OCI-LY1 (cell line): ENCODE measurements at regions not wholly inside any gene's neighbourhood (a gene's known extent, or its start where the extent isn't known, plus 50 kb on each side); places are given as distances from the start of the nearest gene placed in this dataset.

Experiments
- H2AFZ ChIP-seq: fragments of 200-600 bp; sonication (generic), shearing (Covaris generic); 2 replicates; pipeline ENCODE4 v1.6.0; 2014; ENCODE audit warnings: antibody characterized with exemption, mild to moderate bottlenecking, low read length
- H3F3A ChIP-seq: fragments of 200-600 bp; sonication (generic), shearing (Covaris generic); 2 replicates; pipeline ENCODE4 v1.6.0; 2014; ENCODE audit warnings: mild to moderate bottlenecking, antibody characterized with exemption, low read length, moderate library complexity; ENCODE audit not compliant: insufficient read depth
- H3K27ac ChIP-seq: fragments of 200-600 bp; sonication (generic); 2 replicates; pipeline ENCODE4 v1.5.1; 2014; ENCODE audit warnings: low read length, mixed run types, mild to moderate bottlenecking, low read depth; ENCODE audit not compliant: poor library complexity, severe bottlenecking
- H3K27me3 ChIP-seq: fragments of 200-600 bp; sonication (generic); 2 replicates; pipeline ENCODE4 v1.6.0; 2014; ENCODE audit warnings: antibody characterized with exemption, mild to moderate bottlenecking, low read length, moderate library complexity; ENCODE audit not compliant: insufficient read depth
- H3K36me3 ChIP-seq: fragments of 200-600 bp; sonication (generic); 2 replicates; pipeline ENCODE4 v1.6.1; 2014; ENCODE audit warnings: mild to moderate bottlenecking, antibody characterized with exemption, low read length, moderate library complexity, mixed read lengths; ENCODE audit not compliant: insufficient read depth
- H3K4me1 ChIP-seq: fragments of 200-600 bp; sonication (generic); 2 replicates; pipeline ENCODE4 v1.5.1; 2014; ENCODE audit warnings: mild to moderate bottlenecking, low read length, moderate library complexity; ENCODE audit not compliant: insufficient read depth, severe bottlenecking
- H3K4me2 ChIP-seq: fragments of 200-600 bp; sonication (generic), shearing (Covaris generic); 2 replicates; pipeline ENCODE4 v1.6.1; 2014; ENCODE audit warnings: low read length
- H3K4me3 ChIP-seq: fragments of 200-600 bp; sonication (generic); 2 replicates; pipeline ENCODE4 v1.5.1; 2014; ENCODE audit warnings: low read length, low read depth, mild to moderate bottlenecking, mixed read lengths; ENCODE audit not compliant: poor library complexity, severe bottlenecking
- H3K79me2 ChIP-seq: fragments of 200-600 bp; shearing (Covaris generic); 2 replicates; pipeline ENCODE4 v1.6.1; 2016; ENCODE audit warnings: mixed run types, low read length, mixed read lengths; ENCODE audit not compliant: insufficient read depth
- H3K9ac ChIP-seq: fragments of 200-600 bp; sonication (generic), shearing (Covaris generic); 2 replicates; pipeline ENCODE4 v1.6.1; 2014; ENCODE audit warnings: mild to moderate bottlenecking, low read length, mixed read lengths
- H3K9me2 ChIP-seq: fragments of 200-600 bp; sonication (generic), shearing (Covaris generic); 2 replicates; pipeline ENCODE4 v1.6.1; 2014; ENCODE audit warnings: low read depth, mild to moderate bottlenecking, low read length, mixed read lengths
- H3K9me3 ChIP-seq: fragments of 200-600 bp; shearing (Covaris generic); 2 replicates; pipeline ENCODE4 v1.6.1; 2014; ENCODE audit warnings: low read length, mixed read lengths
- H4K20me1 ChIP-seq: fragments of 200-600 bp; sonication (generic), shearing (Covaris generic); 2 replicates; pipeline ENCODE4 v1.6.0; 2016; ENCODE audit warnings: mild to moderate bottlenecking, low read length; ENCODE audit not compliant: insufficient read depth
- CTCF ChIP-seq: fragments of 200-600 bp; sonication (generic), shearing (Covaris generic); IDR thresholded peaks from 2 replicates; pipeline ENCODE4 v1.5.1; 2017; ENCODE audit warnings: mild to moderate bottlenecking, antibody characterized with exemption, low read length, moderate library complexity, mixed read lengths
- EZH2 ChIP-seq: fragments of 200-600 bp; sonication (generic), shearing (Covaris generic); IDR thresholded peaks from 2 replicates; pipeline ENCODE4 v1.8.0; 2017; ENCODE audit warnings: borderline replicate concordance, mixed run types, mild to moderate bottlenecking, antibody characterized with exemption, low read length, moderate library complexity, mixed read lengths

GRCh38 chr13:80753866-80754265 is 412.9 kb upstream of the SPRY2 start:
- no peaks in the 10 kb centered on the region for H3K9me3 ChIP-seq
- no peak overlapping the region for H3K4me3 ChIP-seq
- TF ChIP-seq EZH2 (no peak), CTCF (no peak)
- no peak overlapping the region for H3K9ac ChIP-seq
- H4K20me1 ChIP-seq = no peaks in the 10 kb centered on the region
- no peaks in the 10 kb centered on the region for H3K4me1 ChIP-seq
- H3K4me2 ChIP-seq = no peak overlapping the region
- H2AFZ ChIP-seq = no peak overlapping the region
- H3K27me3 ChIP-seq = no peaks in the 10 kb centered on the region
- H3K27ac ChIP-seq = no peak overlapping the region
- H3K9me2 ChIP-seq = no peaks in the 10 kb centered on the region
- H3K36me3 ChIP-seq = no peaks in the 10 kb centered on the region
- no peaks in the 10 kb centered on the region for H3F3A ChIP-seq
- no peaks in the 10 kb centered on the region for H3K79me2 ChIP-seq

GRCh38 chr13:80751854-80752253 is 410.9 kb upstream of the SPRY2 start:
- Histone ChIP-seq H2AFZ (no peak overlapping the region), H3K4me3 (no peak overlapping the region), H3K4me1 (no peaks in the 10 kb centered on the region), H3K4me2 (no peak overlapping the region), H3K79me2 (no peaks in the 10 kb centered on the region), H3K36me3 (no peaks in the 10 kb centered on the region), H4K20me1 (no peaks in the 10 kb centered on the region), H3K9ac (no peak overlapping the region), H3K27ac (no peak overlapping the region), H3F3A (no peaks in the 10 kb centered on the region), H3K27me3 (no peaks in the 10 kb centered on the region), H3K9me3 (no peaks in the 10 kb centered on the region), H3K9me2 (no peaks in the 10 kb centered on the region)
- TF ChIP-seq CTCF (no peak), EZH2 (no peak)

DNA sequence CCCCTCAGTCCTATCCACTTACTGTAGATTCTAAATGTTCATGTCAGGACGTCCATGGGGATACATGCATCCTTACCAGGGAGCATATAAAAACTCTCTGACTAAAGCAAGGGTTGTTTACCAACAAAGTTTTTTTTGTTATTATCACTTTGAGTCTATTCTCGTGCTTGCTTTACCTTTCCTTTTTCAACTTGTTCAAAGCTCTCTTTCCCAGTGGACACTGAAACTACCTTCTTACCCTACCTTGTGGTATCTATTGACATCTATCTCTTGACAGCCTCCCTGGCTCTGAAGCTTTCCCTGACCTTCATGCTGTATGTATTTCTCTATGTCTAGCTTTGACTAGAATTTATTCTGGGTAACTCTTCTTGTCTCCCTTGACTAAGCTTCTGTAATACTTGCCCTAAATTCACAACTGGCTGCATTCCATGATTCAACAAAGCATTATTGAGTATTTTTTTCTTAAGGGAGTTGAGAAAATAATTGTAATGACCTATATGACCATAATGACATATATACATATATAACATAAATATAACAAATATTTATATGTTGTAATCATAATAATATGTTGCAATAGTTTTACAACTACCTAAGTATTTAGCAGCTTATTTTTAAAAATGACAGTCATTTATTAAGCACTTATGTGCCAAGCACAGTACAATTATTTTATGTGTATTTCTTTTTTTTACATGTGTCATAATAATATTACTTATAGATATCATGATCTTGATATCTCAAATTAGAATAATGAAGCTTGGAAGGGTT is 403.4 kb upstream of the SPRY2 start:
- peaks cover 10% of the 10 kb centered on the region for H3K4me1 ChIP-seq
- no peak overlapping the region for H3K4me3 ChIP-seq
- no peaks in the 10 kb centered on the region for H3K9me3 ChIP-seq
- H4K20me1 ChIP-seq = no peaks in the 10 kb centered on the region
- no peak overlapping the region for H2AFZ ChIP-seq
- H3F3A ChIP-seq = no peaks in the 10 kb centered on the region
- no peak overlapping the region for H3K27ac ChIP-seq
- no peaks in the 10 kb centered on the region for H3K9me2 ChIP-seq
- H3K9ac ChIP-seq = no peak overlapping the region
- TF ChIP-seq CTCF = no peak
- TF ChIP-seq EZH2 = no peak
- no peaks in the 10 kb centered on the region for H3K79me2 ChIP-seq
- no peak overlapping the region for H3K4me2 ChIP-seq
- H3K27me3 ChIP-seq = no peaks in the 10 kb centered on the region
- H3K36me3 ChIP-seq = no peaks in the 10 kb centered on the region
